ENCODE measurements at regions not wholly inside any gene's neighbourhood (a gene's known extent, or its start where the extent isn't known, plus 50 kb on each side); places are given as distances from the start of the nearest gene placed in this dataset.

- Mint-ChIP-seq H3K4me1 (ENCODE audit: low read depth, unreplicated experiment) (no peaks in the 10 kb centered on the region), H3K36me3 (ENCODE audit: insufficient read depth, unreplicated experiment) (no peaks in the 10 kb centered on the region), H3K27me3 (ENCODE audit: unreplicated experiment) (no peaks in the 10 kb centered on the region), H3K4me3 (ENCODE audit: low read depth, unreplicated experiment) (no peak overlapping the region), H3K9me3 (ENCODE audit: low read depth, unreplicated experiment) (peaks cover 13% of the 10 kb centered on the region), H3K27ac (ENCODE audit: unreplicated experiment) (no peak overlapping the region)
- CTCF ChIA-PET = no interaction called here
- no TSS peak for BruUV-seq (replicated peaks)
- TF ChIP-seq, protein P1, sequence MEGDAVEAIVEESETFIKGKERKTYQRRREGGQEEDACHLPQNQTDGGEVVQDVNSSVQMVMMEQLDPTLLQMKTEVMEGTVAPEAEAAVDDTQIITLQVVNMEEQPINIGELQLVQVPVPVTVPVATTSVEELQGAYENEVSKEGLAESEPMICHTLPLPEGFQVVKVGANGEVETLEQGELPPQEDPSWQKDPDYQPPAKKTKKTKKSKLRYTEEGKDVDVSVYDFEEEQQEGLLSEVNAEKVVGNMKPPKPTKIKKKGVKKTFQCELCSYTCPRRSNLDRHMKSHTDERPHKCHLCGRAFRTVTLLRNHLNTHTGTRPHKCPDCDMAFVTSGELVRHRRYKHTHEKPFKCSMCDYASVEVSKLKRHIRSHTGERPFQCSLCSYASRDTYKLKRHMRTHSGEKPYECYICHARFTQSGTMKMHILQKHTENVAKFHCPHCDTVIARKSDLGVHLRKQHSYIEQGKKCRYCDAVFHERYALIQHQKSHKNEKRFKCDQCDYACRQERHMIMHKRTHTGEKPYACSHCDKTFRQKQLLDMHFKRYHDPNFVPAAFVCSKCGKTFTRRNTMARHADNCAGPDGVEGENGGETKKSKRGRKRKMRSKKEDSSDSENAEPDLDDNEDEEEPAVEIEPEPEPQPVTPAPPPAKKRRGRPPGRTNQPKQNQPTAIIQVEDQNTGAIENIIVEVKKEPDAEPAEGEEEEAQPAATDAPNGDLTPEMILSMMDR (IDR thresholded peaks at IDR 0.05; ENCODE audit: unreplicated experiment) = no peak
- intact Hi-C loops (cut with micrococcal nuclease; ENCODE audit: unreplicated experiment) = no loop called here
- DNase-seq = no peak
Measured at GRCh38 chr5:117220730-117221129, 646.1 kb upstream of the SEMA6A start.

GRCh38 chr5:117218789-117219188 is 644.2 kb upstream of the SEMA6A start:
- CTCF ChIA-PET = no interaction called here
- Mint-ChIP-seq H3K4me1 (ENCODE audit: low read depth, unreplicated experiment) (no peaks in the 10 kb centered on the region), H3K27ac (ENCODE audit: unreplicated experiment) (no peak overlapping the region), H3K4me3 (ENCODE audit: low read depth, unreplicated experiment) (no peak overlapping the region), H3K36me3 (ENCODE audit: insufficient read depth, unreplicated experiment) (no peaks in the 10 kb centered on the region), H3K27me3 (ENCODE audit: unreplicated experiment) (no peaks in the 10 kb centered on the region), H3K9me3 (ENCODE audit: low read depth, unreplicated experiment) (peaks cover 18% of the 10 kb centered on the region)
- no TSS peak for BruUV-seq (replicated peaks)
- DNase-seq = no peak
- TF ChIP-seq, protein P1 (IDR thresholded peaks at IDR 0.05; ENCODE audit: unreplicated experiment) = no peak
- intact Hi-C loops (cut with micrococcal nuclease; ENCODE audit: unreplicated experiment) = no loop called here

GRCh38 chr5:117212866-117213265 is 638.2 kb upstream of the SEMA6A start:
- Mint-ChIP-seq H3K9me3 (ENCODE audit: low read depth, unreplicated experiment) (peaks cover 18% of the 10 kb centered on the region), H3K4me1 (ENCODE audit: low read depth, unreplicated experiment) (no peaks in the 10 kb centered on the region), H3K36me3 (ENCODE audit: insufficient read depth, unreplicated experiment) (no peaks in the 10 kb centered on the region), H3K4me3 (ENCODE audit: low read depth, unreplicated experiment) (no peak overlapping the region), H3K27me3 (ENCODE audit: unreplicated experiment) (no peaks in the 10 kb centered on the region), H3K27ac (ENCODE audit: unreplicated experiment) (no peak overlapping the region)
- CTCF ChIA-PET = no interaction called here
- no peak for DNase-seq
- intact Hi-C loops (cut with micrococcal nuclease; ENCODE audit: unreplicated experiment) = no loop called here
- no TSS peak for BruUV-seq (replicated peaks)
- TF ChIP-seq, protein P1 (IDR thresholded peaks at IDR 0.05; ENCODE audit: unreplicated experiment) = no peak

DNA sequence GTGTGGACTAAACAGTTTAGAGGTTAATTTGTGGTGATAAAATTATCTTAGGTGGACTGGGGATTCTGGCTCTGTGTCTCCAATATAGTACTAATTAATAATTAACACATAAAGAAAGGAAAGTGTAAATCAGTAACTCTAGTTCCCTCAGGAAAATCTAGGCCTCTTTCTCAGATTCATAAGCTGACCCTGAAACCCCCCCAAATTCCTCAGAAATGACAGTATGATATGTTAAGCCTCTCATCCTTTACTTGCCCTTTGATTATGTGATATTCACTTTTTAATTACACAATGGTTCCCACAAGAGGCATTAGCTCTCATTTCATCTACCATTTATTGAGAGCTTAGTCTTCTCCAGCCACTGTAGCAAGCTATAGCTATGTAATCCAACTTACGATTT is 636.2 kb upstream of the SEMA6A start:
- no peak overlapping the region for H3K27ac Mint-ChIP-seq (ENCODE audit: unreplicated experiment)
- no peak for DNase-seq
- no peaks in the 10 kb centered on the region for H3K27me3 Mint-ChIP-seq (ENCODE audit: unreplicated experiment)
- BruUV-seq (replicated peaks) = no TSS peak
- H3K4me3 Mint-ChIP-seq (ENCODE audit: low read depth, unreplicated experiment) = no peak overlapping the region
- H3K9me3 Mint-ChIP-seq (ENCODE audit: low read depth, unreplicated experiment) = peaks cover 14% of the 10 kb centered on the region
- no peaks in the 10 kb centered on the region for H3K4me1 Mint-ChIP-seq (ENCODE audit: low read depth, unreplicated experiment)
- intact Hi-C loops (cut with micrococcal nuclease; ENCODE audit: unreplicated experiment) = no loop called here
- TF ChIP-seq, protein P1 (IDR thresholded peaks at IDR 0.05; ENCODE audit: unreplicated experiment) = no peak
- CTCF ChIA-PET = no interaction called here
- no peaks in the 10 kb centered on the region for H3K36me3 Mint-ChIP-seq (ENCODE audit: insufficient read depth, unreplicated experiment)

- Mint-ChIP-seq H3K4me1 (ENCODE audit: low read depth, unreplicated experiment) (no peaks in the 10 kb centered on the region), H3K36me3 (ENCODE audit: insufficient read depth, unreplicated experiment) (no peaks in the 10 kb centered on the region), H3K27ac (ENCODE audit: unreplicated experiment) (no peak overlapping the region), H3K9me3 (ENCODE audit: low read depth, unreplicated experiment) (peaks cover 15% of the 10 kb centered on the region), H3K27me3 (ENCODE audit: unreplicated experiment) (no peaks in the 10 kb centered on the region), H3K4me3 (ENCODE audit: low read depth, unreplicated experiment) (no peak overlapping the region)
- no TSS peak for BruUV-seq (replicated peaks)
- TF ChIP-seq, protein P1 (IDR thresholded peaks at IDR 0.05; ENCODE audit: unreplicated experiment) = no peak
- CTCF ChIA-PET = no interaction called here
- intact Hi-C loops (cut with micrococcal nuclease; ENCODE audit: unreplicated experiment) = no loop called here
- DNase-seq = no peak
Measured at GRCh38 chr5:117209479-117209878, 634.9 kb upstream of the SEMA6A start.
